ENCODE measurements at regions not wholly inside any gene's neighbourhood (a gene's known extent, or its start where the extent isn't known, plus 50 kb on each side); places are given as distances from the start of the nearest gene placed in this dataset.
"Not testable (repeated sequence)": the region's sequence is repeated elsewhere in the genome, so short reads cannot be mapped to it uniquely, and the experiment has no call there.

DNA sequence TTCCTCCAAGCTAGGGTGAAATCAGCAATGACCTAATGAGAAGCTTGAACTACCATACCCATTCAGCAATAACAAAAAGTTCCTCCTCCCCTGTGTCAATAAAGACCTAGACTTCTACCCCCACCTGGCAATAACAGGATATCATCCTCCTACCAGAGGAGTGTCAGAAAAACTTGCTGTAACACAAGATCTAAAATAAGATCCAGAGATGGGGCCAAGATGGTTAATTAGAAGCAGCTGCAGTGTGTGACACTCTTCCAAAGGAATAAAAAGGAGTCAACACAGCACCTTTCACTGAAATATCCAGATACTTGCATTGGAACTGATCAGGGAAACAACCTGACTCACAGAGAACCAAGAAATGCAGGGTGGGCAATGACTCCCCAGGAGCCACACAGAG is 84.4 kb upstream of the ARHGAP42 start:
- Histone ChIP-seq H3K4me3 (no peak overlapping the region), H3K27ac (no peak overlapping the region), H3K27me3 (no peaks in the 10 kb centered on the region), H3K36me3 (no peaks in the 10 kb centered on the region), H3K9me3 (no peaks in the 10 kb centered on the region), H3K4me1 (ENCODE audit: insufficient read depth) (no peaks in the 10 kb centered on the region)
- DNase-seq: no peak
- no peak for TF ChIP-seq EP300 (IDR thresholded peaks at IDR 0.05)
- TF ChIP-seq POLR2A (IDR thresholded peaks at IDR 0.05): no peak
- TF ChIP-seq, protein P1, sequence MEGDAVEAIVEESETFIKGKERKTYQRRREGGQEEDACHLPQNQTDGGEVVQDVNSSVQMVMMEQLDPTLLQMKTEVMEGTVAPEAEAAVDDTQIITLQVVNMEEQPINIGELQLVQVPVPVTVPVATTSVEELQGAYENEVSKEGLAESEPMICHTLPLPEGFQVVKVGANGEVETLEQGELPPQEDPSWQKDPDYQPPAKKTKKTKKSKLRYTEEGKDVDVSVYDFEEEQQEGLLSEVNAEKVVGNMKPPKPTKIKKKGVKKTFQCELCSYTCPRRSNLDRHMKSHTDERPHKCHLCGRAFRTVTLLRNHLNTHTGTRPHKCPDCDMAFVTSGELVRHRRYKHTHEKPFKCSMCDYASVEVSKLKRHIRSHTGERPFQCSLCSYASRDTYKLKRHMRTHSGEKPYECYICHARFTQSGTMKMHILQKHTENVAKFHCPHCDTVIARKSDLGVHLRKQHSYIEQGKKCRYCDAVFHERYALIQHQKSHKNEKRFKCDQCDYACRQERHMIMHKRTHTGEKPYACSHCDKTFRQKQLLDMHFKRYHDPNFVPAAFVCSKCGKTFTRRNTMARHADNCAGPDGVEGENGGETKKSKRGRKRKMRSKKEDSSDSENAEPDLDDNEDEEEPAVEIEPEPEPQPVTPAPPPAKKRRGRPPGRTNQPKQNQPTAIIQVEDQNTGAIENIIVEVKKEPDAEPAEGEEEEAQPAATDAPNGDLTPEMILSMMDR (IDR thresholded peaks at IDR 0.05): no peak
- intact Hi-C loops (cut with DNase I): no loop called here

DNA sequence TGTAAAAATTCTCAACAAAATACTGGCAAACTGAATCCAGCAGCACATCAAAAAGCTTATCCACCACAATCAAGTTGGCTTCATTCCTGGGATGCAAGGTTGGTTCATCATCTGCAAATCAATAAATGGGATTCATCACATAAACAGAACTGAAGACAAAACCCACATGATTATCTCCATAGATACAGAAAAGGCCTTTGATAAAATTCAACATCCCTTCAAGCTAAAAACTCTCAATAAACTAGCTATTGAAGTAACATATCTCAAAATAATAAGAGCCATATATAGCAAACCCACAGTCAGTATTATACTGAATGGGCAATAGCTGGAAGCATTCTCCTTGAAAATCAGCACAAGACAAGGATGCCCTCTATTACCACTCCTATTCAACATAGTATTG is 79.3 kb upstream of the ARHGAP42 start:
- H3K36me3 ChIP-seq; intact Hi-C loops (cut with DNase I): not testable (repeated sequence)

DNA sequence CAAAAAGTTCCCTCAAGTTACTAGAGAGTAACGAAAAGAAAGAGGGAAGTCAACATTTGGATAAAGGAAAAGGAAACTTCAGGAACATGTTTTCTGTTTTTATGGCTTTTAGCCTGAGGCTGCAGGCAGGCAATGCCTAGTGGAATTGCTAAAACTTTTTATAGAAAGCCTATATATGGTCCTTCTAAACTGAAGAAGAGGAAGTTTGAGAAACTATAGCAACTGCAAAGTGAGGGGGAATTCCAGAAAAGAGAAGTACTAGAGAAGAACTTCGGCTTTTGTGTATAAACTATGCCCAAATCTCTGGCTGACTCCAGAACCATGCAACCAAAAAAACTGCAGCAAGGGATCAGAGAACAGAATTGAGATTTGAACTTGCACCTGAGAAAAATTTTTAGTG is 74.3 kb upstream of the ARHGAP42 start:
- Histone ChIP-seq H3K9me3 (no peaks in the 10 kb centered on the region), H3K4me1 (ENCODE audit: insufficient read depth) (no peaks in the 10 kb centered on the region), H3K27ac (no peak overlapping the region), H3K36me3 (no peaks in the 10 kb centered on the region), H3K27me3 (no peaks in the 10 kb centered on the region), H3K4me3 (no peak overlapping the region)
- TF ChIP-seq EP300 (IDR thresholded peaks at IDR 0.05) (no peak), POLR2A (IDR thresholded peaks at IDR 0.05) (no peak)
- TF ChIP-seq, protein P1 (IDR thresholded peaks at IDR 0.05): no peak
- DNase-seq: no peak
- intact Hi-C loops (cut with DNase I): no loop called here
- 53 to 65% (median 60%) methylated on average over 2 of the region's 2 CpGs for WGBS, 3 donors

More for the DNA sequence above, 79.3 kb upstream of the ARHGAP42 start:
- not testable (repeated sequence) for H3K4me3 ChIP-seq; DNase-seq; H3K27me3 ChIP-seq; H3K27ac ChIP-seq; H3K9me3 ChIP-seq; H3K4me1 ChIP-seq (ENCODE audit: insufficient read depth)

DNA sequence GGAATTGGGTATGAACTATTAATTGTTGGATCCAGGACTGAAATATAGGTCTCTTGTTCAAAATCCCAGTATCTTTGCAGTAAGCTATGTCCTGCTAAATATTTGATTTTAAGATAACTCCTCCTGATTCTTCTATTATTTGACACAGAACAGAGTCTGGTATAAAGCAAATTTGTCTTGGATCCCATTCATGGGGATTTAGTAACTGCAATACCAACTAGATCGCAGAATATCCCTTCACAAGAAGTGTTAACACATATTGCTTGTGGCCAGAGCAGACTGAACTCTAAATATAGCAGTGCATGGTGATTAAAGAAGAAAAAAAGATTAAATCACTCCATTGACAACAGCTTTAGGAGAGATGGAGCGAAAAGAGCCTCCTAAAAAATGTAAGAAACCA is 68.2 kb upstream of the ARHGAP42 start:
- H3K27me3 ChIP-seq: no peaks in the 10 kb centered on the region
- WGBS, 3 donors: 90 to 94% (median 93%) methylated on average over 2 of the region's 2 CpGs
- intact Hi-C loops (cut with DNase I): no loop called here
- H3K4me1 ChIP-seq (ENCODE audit: insufficient read depth): no peaks in the 10 kb centered on the region
- no peak overlapping the region for H3K4me3 ChIP-seq
- H3K27ac ChIP-seq: no peak overlapping the region
- TF ChIP-seq POLR2A (IDR thresholded peaks at IDR 0.05) (no peak), EP300 (IDR thresholded peaks at IDR 0.05) (no peak)
- TF ChIP-seq, protein P1 (IDR thresholded peaks at IDR 0.05): no peak
- H3K36me3 ChIP-seq: no peaks in the 10 kb centered on the region
- H3K9me3 ChIP-seq: no peaks in the 10 kb centered on the region
- no peak for DNase-seq

DNA sequence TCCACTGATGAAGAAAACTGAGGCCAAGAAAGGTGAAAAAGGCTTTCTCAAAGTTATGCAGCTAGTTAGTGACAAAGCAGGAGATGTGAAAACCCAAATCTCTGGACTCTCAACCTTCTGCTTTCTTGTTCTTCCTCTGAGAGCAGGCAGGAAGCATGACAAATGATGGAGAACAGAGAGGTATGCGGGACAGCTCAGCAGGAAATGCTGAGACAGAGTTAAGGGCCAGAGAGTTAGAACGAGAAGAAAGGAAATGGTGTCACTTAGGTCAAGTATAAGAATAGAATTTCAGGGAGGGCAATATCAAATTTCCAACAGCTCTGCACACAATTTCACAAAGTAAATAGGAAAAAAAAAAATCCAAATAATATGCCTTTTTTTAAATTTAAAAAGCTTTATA is 67.6 kb upstream of the ARHGAP42 start:
- Histone ChIP-seq H3K36me3 (no peaks in the 10 kb centered on the region), H3K9me3 (no peaks in the 10 kb centered on the region), H3K27me3 (no peaks in the 10 kb centered on the region), H3K4me3 (no peak overlapping the region), H3K27ac (no peak overlapping the region), H3K4me1 (ENCODE audit: insufficient read depth) (no peaks in the 10 kb centered on the region)
- no peak for DNase-seq
- TF ChIP-seq EP300 (IDR thresholded peaks at IDR 0.05) (no peak), POLR2A (IDR thresholded peaks at IDR 0.05) (no peak)
- TF ChIP-seq, protein P1 (IDR thresholded peaks at IDR 0.05): no peak
- 38 to 43% (median 39%) methylated on average over 2 of the region's 2 CpGs for WGBS, 3 donors
- intact Hi-C loops (cut with DNase I): no loop called here
